GM12891 (cell line): ENCODE measurements at regions not wholly inside any gene's neighbourhood (a gene's known extent, or its start where the extent isn't known, plus 50 kb on each side); places are given as distances from the start of the nearest gene placed in this dataset.

Experiments
- PAX5 ChIP-seq: IDR thresholded peaks from 2 replicates; pipeline ENCODE4 v1.6.1; 2011; ENCODE audit warnings: low read length, moderate library complexity, mild to moderate bottlenecking; ENCODE audit not compliant: insufficient read depth, severe bottlenecking
- POLR2A ChIP-seq: IDR thresholded peaks from 2 replicates; pipeline ENCODE4 v1.6.1; 2011; ENCODE audit warnings: low read depth, low read length, control low read depth

- TF ChIP-seq POLR2A (no peak), PAX5 (no peak)
These were observed 412.0 kb downstream of the FOXO1 start for GRCh38 chr13:40254394-40254793.
